Neural crest cell (in vitro differentiated cells): ENCODE measurements at regions not wholly inside any gene's neighbourhood (a gene's known extent, or its start where the extent isn't known, plus 50 kb on each side); places are given as distances from the start of the nearest gene placed in this dataset.

ENCODE experiments used
- DNase-seq: peaks from one replicate; pipeline ENCODE4 v3.0.0; 2021; ENCODE audit warnings: low read depth, mixed read lengths, low spot score
- H3K27ac Mint-ChIP-seq: one replicate; pipeline ENCODE4 v1.8.0; 2021; ENCODE audit warnings: mild to moderate bottlenecking, mixed read lengths; ENCODE audit not compliant: unreplicated experiment
- H3K27me3 Mint-ChIP-seq: 2 replicates; pipeline ENCODE4 v1.8.0; 2021; ENCODE audit warnings: low read depth, mild to moderate bottlenecking, mixed read lengths
- H3K36me3 Mint-ChIP-seq: 2 replicates; pipeline ENCODE4 v1.8.0; 2021; ENCODE audit warnings: low read depth, mild to moderate bottlenecking, mixed read lengths
- H3K4me1 Mint-ChIP-seq: 2 replicates; pipeline ENCODE4 v1.8.0; 2021; ENCODE audit warnings: mixed read lengths
- H3K4me3 Mint-ChIP-seq: one replicate; pipeline ENCODE4 v1.8.0; 2021; ENCODE audit warnings: mild to moderate bottlenecking, mixed read lengths
- H3K9me3 Mint-ChIP-seq: 2 replicates; pipeline ENCODE4 v1.8.0; 2021; ENCODE audit warnings: mixed read lengths
- TF ChIP-seq, protein P1 (sequence below): fragments of 200-600 bp; sonication (generic); conservative IDR thresholded peaks from 2 replicates; pipeline ENCODE4 v1.5.0; 2021; ENCODE audit warnings: antibody characterized with exemption, mild to moderate bottlenecking

GRCh38 chr6:12578751-12579150 lies 137.8 kb upstream of the PHACTR1 start:
- Mint-ChIP-seq H3K4me1 (peaks cover 5% of the 10 kb centered on the region), H3K9me3 (no peaks in the 10 kb centered on the region), H3K27ac (no peak overlapping the region), H3K4me3 (no peak overlapping the region), H3K36me3 (no peaks in the 10 kb centered on the region), H3K27me3 (no peaks in the 10 kb centered on the region)
- TF ChIP-seq, protein P1, sequence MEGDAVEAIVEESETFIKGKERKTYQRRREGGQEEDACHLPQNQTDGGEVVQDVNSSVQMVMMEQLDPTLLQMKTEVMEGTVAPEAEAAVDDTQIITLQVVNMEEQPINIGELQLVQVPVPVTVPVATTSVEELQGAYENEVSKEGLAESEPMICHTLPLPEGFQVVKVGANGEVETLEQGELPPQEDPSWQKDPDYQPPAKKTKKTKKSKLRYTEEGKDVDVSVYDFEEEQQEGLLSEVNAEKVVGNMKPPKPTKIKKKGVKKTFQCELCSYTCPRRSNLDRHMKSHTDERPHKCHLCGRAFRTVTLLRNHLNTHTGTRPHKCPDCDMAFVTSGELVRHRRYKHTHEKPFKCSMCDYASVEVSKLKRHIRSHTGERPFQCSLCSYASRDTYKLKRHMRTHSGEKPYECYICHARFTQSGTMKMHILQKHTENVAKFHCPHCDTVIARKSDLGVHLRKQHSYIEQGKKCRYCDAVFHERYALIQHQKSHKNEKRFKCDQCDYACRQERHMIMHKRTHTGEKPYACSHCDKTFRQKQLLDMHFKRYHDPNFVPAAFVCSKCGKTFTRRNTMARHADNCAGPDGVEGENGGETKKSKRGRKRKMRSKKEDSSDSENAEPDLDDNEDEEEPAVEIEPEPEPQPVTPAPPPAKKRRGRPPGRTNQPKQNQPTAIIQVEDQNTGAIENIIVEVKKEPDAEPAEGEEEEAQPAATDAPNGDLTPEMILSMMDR: no peak
- no peak for DNase-seq

- no peaks in the 10 kb centered on the region for H3K36me3 Mint-ChIP-seq
- TF ChIP-seq, protein P1: no peak
- no peak overlapping the region for H3K27ac Mint-ChIP-seq
These were observed 136.3 kb upstream of the PHACTR1 start for GRCh38 chr6:12580290-12580689.

DNA sequence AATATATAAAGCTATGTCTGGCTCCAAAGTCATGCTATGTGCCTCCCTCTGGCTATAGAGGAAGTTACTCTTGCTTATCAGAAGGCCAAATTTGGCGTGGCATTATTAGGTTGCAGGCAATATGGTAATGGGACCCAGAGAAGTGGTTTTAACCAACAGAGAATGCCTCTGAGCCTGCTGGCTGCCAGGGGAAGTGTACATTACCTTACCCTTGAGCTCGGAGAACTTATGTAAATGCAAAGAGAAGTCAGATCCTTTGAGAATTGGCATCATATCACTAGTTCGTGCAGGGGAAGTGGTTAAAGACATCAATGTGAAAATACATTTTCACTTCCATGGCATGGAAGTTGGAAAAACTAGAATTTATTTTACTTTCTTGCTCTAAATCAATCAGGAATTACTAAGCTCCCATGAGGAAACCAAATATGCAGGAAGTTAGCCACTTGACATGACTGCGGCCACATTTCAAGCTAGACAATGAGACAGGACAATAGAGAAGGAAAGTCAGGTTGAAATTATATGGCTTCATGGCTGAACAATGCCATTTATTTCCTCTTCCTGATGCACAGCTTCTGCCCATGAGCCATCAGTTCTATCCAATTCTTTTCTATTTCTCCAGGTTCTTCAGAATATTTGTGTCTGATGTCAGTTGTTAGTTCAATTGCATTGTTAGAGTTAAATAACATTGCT lies 134.0 kb upstream of the PHACTR1 start:
- no peak overlapping the region for H3K4me3 Mint-ChIP-seq
- TF ChIP-seq, protein P1: no peak
- H3K36me3 Mint-ChIP-seq: no peaks in the 10 kb centered on the region
- H3K27ac Mint-ChIP-seq: no peak overlapping the region
- peaks cover 12% of the 10 kb centered on the region for H3K4me1 Mint-ChIP-seq
- no peaks in the 10 kb centered on the region for H3K9me3 Mint-ChIP-seq
- no peak for DNase-seq
- H3K27me3 Mint-ChIP-seq: no peaks in the 10 kb centered on the region

More at GRCh38 chr6:12580290-12580689, 136.3 kb upstream of the PHACTR1 start:
- DNase-seq: no peak
- Mint-ChIP-seq H3K9me3 (no peaks in the 10 kb centered on the region), H3K4me1 (peaks cover 9% of the 10 kb centered on the region), H3K4me3 (no peak overlapping the region), H3K27me3 (no peaks in the 10 kb centered on the region)

- Mint-ChIP-seq H3K27ac (no peak overlapping the region), H3K36me3 (no peaks in the 10 kb centered on the region), H3K4me1 (peaks cover 12% of the 10 kb centered on the region), H3K4me3 (no peak overlapping the region), H3K27me3 (no peaks in the 10 kb centered on the region), H3K9me3 (no peaks in the 10 kb centered on the region)
- no peak for DNase-seq
- TF ChIP-seq, protein P1: no peak
These were observed 131.7 kb upstream of the PHACTR1 start for GRCh38 chr6:12584631-12585405.

GRCh38 chr6:12585497-12585958 lies 131.0 kb upstream of the PHACTR1 start:
- H3K27ac Mint-ChIP-seq: no peak overlapping the region
- H3K9me3 Mint-ChIP-seq: no peaks in the 10 kb centered on the region
- no peaks in the 10 kb centered on the region for H3K36me3 Mint-ChIP-seq
- H3K4me1 Mint-ChIP-seq: peaks cover 12% of the 10 kb centered on the region
- TF ChIP-seq, protein P1: no peak
- H3K4me3 Mint-ChIP-seq: no peak overlapping the region
- H3K27me3 Mint-ChIP-seq: no peaks in the 10 kb centered on the region
- no peak for DNase-seq
